K562 (cell line): ENCODE measurements at regions not wholly inside any gene's neighbourhood (a gene's known extent, or its start where the extent isn't known, plus 50 kb on each side); places are given as distances from the start of the nearest gene placed in this dataset.

ENCODE experiments used
- ATAC-seq: fragments of 200-7000 bp; cut with Tn5 transposase; 3 replicates; pipeline ENCODE4 v1.9.1; 2020; ENCODE audit warnings: moderate library complexity
- BruUV-seq: library from RNA; stranded (reverse); fragments of 400-500 nt; replicated peaks from 2 replicates; lab custom pipeline; 2021; lab: Mats Ljungman, UMichigan
- CTCF ChIA-PET: fragments of 300-600 bp; formaldehyde crosslinking; extraction: SDS; loops from one replicate; lab custom pipeline; 2021; ENCODE audit warnings: low intra/inter-chr PET ratio; lab: Yijun Ruan, JAX
- POLR2A ChIA-PET: fragments of 300-600, 350-650 bp; sonication (Branson Sonifier 250); formaldehyde crosslinking; extraction: SDS; loops from one replicate; lab custom pipeline; 2021; ENCODE audit warnings: antibody characterized with exemption, inconsistent platforms; lab: Yijun Ruan, JAX
- DNase-seq, 4 experiments: peaks; one replicate each; pipeline versions ENCODE4 v3.0.0 to v3.0.0-alpha.2; 2011 to 2018; ENCODE audit warnings: low spot score in 3 of 4, mixed read lengths in 3 of 4; ENCODE audit errors: extremely low read depth in 1 of 4
- FAIRE-seq: peaks from 2 replicates; lab custom pipeline; 2011; peaks lifted over from hg19 to GRCh38; lab: Jason Lieb, UNC
- H2AFZ ChIP-seq: 2 replicates; pipeline ENCODE4 v1.6.0; 2011; ENCODE audit warnings: low read depth, low read length, control low read depth, inconsistent platforms
- H3K27ac ChIP-seq: fragments of 200-600 bp; 3 replicates; pipeline ENCODE4 v1.8.0; 2011; ENCODE audit warnings: low read depth, mild to moderate bottlenecking, control low read depth, inconsistent platforms, low read length, moderate library complexity, mixed read lengths; ENCODE audit errors: extremely low read depth
- H3K27me3 ChIP-seq, 2 experiments: fragments of 300-600 bp in 1 of 2; 2 replicates in 1 of 2; 3 replicates in 1 of 2; pipeline versions ENCODE4 v1.6.0 to v1.8.0; 2011; ENCODE audit warnings: inconsistent platforms in 2 of 2, low read length in 2 of 2, mild to moderate bottlenecking in 1 of 2, mixed read lengths in 1 of 2, moderate library complexity in 1 of 2; ENCODE audit not compliant: control insufficient read depth in 2 of 2, insufficient read depth in 2 of 2
- H3K36me3 ChIP-seq: fragments of 300-600 bp; 3 replicates; pipeline ENCODE4 v1.8.0; 2011; ENCODE audit warnings: mild to moderate bottlenecking, low read length, inconsistent platforms; ENCODE audit not compliant: control insufficient read depth, insufficient read depth
- H3K4me1 ChIP-seq, 2 experiments: fragments of 200-600 bp in 1 of 2; replicated peaks in 1 of 2; 2 replicates in 1 of 2; 3 replicates in 1 of 2; pipeline versions ENCODE4 v1.5.1 to v1.8.0; 2011; ENCODE audit warnings: inconsistent platforms in 2 of 2, low read length in 2 of 2, mild to moderate bottlenecking in 1 of 2, mixed read lengths in 1 of 2, moderate library complexity in 1 of 2; ENCODE audit not compliant: control insufficient read depth in 2 of 2, insufficient read depth in 2 of 2
- H3K4me2 ChIP-seq: 2 replicates; pipeline ENCODE4 v1.6.1; 2011; ENCODE audit warnings: low read length, control low read depth, inconsistent platforms, mixed read lengths; ENCODE audit not compliant: insufficient read depth
- H3K4me3 ChIP-seq: fragments of 200-600 bp; sonication (generic), shearing (Covaris generic); 2 replicates; pipeline ENCODE4 v1.5.1; 2016; ENCODE audit warnings: control low read depth, inconsistent platforms
- H3K79me2 ChIP-seq: fragments of 200-600 bp; 3 replicates; pipeline ENCODE4 v1.8.0; 2011; ENCODE audit warnings: low read length, inconsistent platforms; ENCODE audit not compliant: control insufficient read depth, insufficient read depth
- H3K9ac ChIP-seq, 2 experiments: 2 replicates each; pipeline versions ENCODE4 v1.6.0 to v1.6.1; 2011; ENCODE audit warnings: low read depth in 2 of 2, low read length in 2 of 2, control low read depth in 1 of 2, inconsistent platforms in 1 of 2, mild to moderate bottlenecking in 1 of 2, mixed read lengths in 1 of 2; ENCODE audit not compliant: insufficient read depth in 1 of 2
- H3K9me1 ChIP-seq: one replicate; pipeline ENCODE4 v1.6.0; 2011; ENCODE audit warnings: inconsistent platforms, mild to moderate bottlenecking, low read length, moderate library complexity; ENCODE audit not compliant: control insufficient read depth, insufficient read depth
- H3K9me3 ChIP-seq: replicated peaks from 2 replicates; pipeline ENCODE4 v1.5.1; 2011; ENCODE audit warnings: low read depth, low read length, inconsistent platforms; ENCODE audit not compliant: control insufficient read depth, insufficient read depth
- H4K20me1 ChIP-seq: replicated peaks from 2 replicates; pipeline ENCODE4 v1.6.1; 2011; ENCODE audit warnings: low read length, inconsistent platforms, mixed read lengths; ENCODE audit not compliant: control insufficient read depth, insufficient read depth
- ATF3 ChIP-seq, 2 experiments: fragments of 450-650 bp in 1 of 2; sonication (generic) in 1 of 2; formaldehyde crosslinking in 1 of 2; IDR thresholded peaks in 1 of 2; conservative IDR thresholded peaks in 1 of 2; 2 replicates each; pipeline versions ENCODE4 v1.6.1 to v1.8.1; 2016 to 2023; ENCODE audit warnings: mild to moderate bottlenecking in 2 of 2, moderate library complexity in 2 of 2, inconsistent platforms in 1 of 2, missing genetic modification reagents in 1 of 2
- CEBPB ChIP-seq: fragments of 450-650 bp; IDR thresholded peaks from 2 replicates; pipeline ENCODE4 v1.6.1; 2016; ENCODE audit warnings: missing genetic modification characterization, missing compliant biosample characterization
- IRF9 ChIP-seq: fragments of 450-650 bp; IDR thresholded peaks from 2 replicates; pipeline ENCODE4 v1.6.1; 2016; ENCODE audit warnings: missing biosample characterization, missing genetic modification characterization
- KAT7 ChIP-seq: sonication (generic); formaldehyde crosslinking; IDR thresholded peaks from 2 replicates; pipeline ENCODE4 v1.8.0; 2022; ENCODE audit warnings: missing genetic modification reagents, mild to moderate bottlenecking, borderline replicate concordance
- PREB ChIP-seq: sonication (generic); formaldehyde crosslinking; IDR thresholded peaks from 2 replicates; pipeline ENCODE4 v1.8.1; 2023; ENCODE audit warnings: mild to moderate bottlenecking, missing genetic modification reagents
- SMAD3 ChIP-seq: fragments of 450-650 bp; formaldehyde crosslinking; conservative IDR thresholded peaks from 2 replicates; pipeline ENCODE4 v1.4.0; 2020; ENCODE audit warnings: mild to moderate bottlenecking
- SP2 ChIP-seq: IDR thresholded peaks from 2 replicates; pipeline ENCODE4 v1.6.1; 2011; ENCODE audit warnings: mild to moderate bottlenecking, low read depth, low read length, moderate library complexity; ENCODE audit not compliant: poor library complexity, severe bottlenecking; ENCODE audit errors: extremely low read depth
- TBP ChIP-seq: optimal IDR thresholded peaks from 2 replicates; pipeline ENCODE3; 2011; ENCODE audit warnings: low read depth, low read length, improper control_type of control experiment
- ZNF324 ChIP-seq: fragments of 250-450 bp; sonication (Bioruptor Pico); IDR thresholded peaks from 2 replicates; pipeline ENCODE4 v1.4.0; 2020; ENCODE audit warnings: mild to moderate bottlenecking
- ZNF764 ChIP-seq: fragments of 250-450 bp; sonication (Bioruptor Pico); IDR thresholded peaks from 2 replicates; pipeline ENCODE4 v1.4.0; 2020; ENCODE audit warnings: low read depth, mild to moderate bottlenecking, moderate library complexity
- WGBS: fragments of 100-300 bp; shearing (Covaris generic); methylation state at CpG from one replicate; pipeline ENCODE4 v1.1.6; 2016; ENCODE audit warnings: low coverage, mixed read lengths; ENCODE audit not compliant: insufficient coverage; ENCODE audit errors: missing lambda C conversion rate; 5-methylcytosine and 5-hydroxymethylcytosine counted together
- in situ Hi-C: fragments of 300-500 bp; cut with MboI; formaldehyde crosslinking; loops from 4 replicates; pipeline ENCODE4 v1.15.0; 2018; ENCODE audit warnings: inconsistent platforms, mixed read lengths
- intact Hi-C: fragments of 100-400 bp; cut with micrococcal nuclease; formaldehyde crosslinking; loops from 2 replicates; pipeline ENCODE4 v1.14.2; 2022

- intact Hi-C loops = no loop called here
- in situ Hi-C loops = no loop called here
- no peaks in the 10 kb centered on the region; the same call in 1 of the 2 replicates for H3K9me3 ChIP-seq
- BruUV-seq = no TSS peak
- TF ChIP-seq SMAD3 (CRISPR knock-in tag) (no peak), ZNF764 (CRISPR knock-in tag) (no peak), IRF9 (tag) (no peak), ZNF324 (no peak)
- ChIA-PET POLR2A (no interaction called here), CTCF (no interaction called here)
- H3K4me3 ChIP-seq = no peak overlapping the region
- H3K36me3 ChIP-seq = no peaks in the 10 kb centered on the region
- DNase-seq (no peak), ATAC-seq (no peak), FAIRE-seq (no peak)
- H3K9ac ChIP-seq = no peak overlapping the region
- no peaks in the 10 kb centered on the region for H3K79me2 ChIP-seq
- H3K27me3 ChIP-seq = no peaks in the 10 kb centered on the region
- H2AFZ ChIP-seq = no peak overlapping the region
- no peak overlapping the region for H3K27ac ChIP-seq
- H4K20me1 ChIP-seq = no peaks in the 10 kb centered on the region
- 2% methylated on average over 9 of the region's 9 CpGs for WGBS
- no peaks in the 10 kb centered on the region for H3K4me1 ChIP-seq
- H3K9me1 ChIP-seq = no peaks in the 10 kb centered on the region
- H3K4me2 ChIP-seq = no peak overlapping the region
Observed at GRCh38 chr1:81617308-81617967, 183.3 kb upstream of the ADGRL2 start.

GRCh38 chr1:81613803-81614202, 186.9 kb upstream of the ADGRL2 start:
- Histone ChIP-seq H3K9me1 (no peaks in the 10 kb centered on the region), H3K9ac (no peak overlapping the region), H3K79me2 (no peaks in the 10 kb centered on the region), H3K9me3 (no peaks in the 10 kb centered on the region; the same call in 1 of the 2 replicates), H4K20me1 (no peaks in the 10 kb centered on the region), H3K27me3 (no peaks in the 10 kb centered on the region), H3K27ac (no peak overlapping the region), H3K4me1 (no peaks in the 10 kb centered on the region), H3K4me2 (no peak overlapping the region), H2AFZ (no peak overlapping the region), H3K36me3 (no peaks in the 10 kb centered on the region), H3K4me3 (no peak overlapping the region)
- 2% methylated on average over 3 of the region's 3 CpGs for WGBS
- no peak for TF ChIP-seq CEBPB (tag)
- TF ChIP-seq ATF3 (IDR thresholded peaks at IDR 0.05) = no peak
- no peak for TF ChIP-seq ATF3 (CRISPR knock-in tag; conservative IDR thresholded peaks at IDR 0.05)
- TF ChIP-seq TBP = no peak
- TF ChIP-seq KAT7 (CRISPR knock-in tag) = no peak
- no peak for TF ChIP-seq PREB (CRISPR knock-in tag)
- no peak for TF ChIP-seq SP2
- in situ Hi-C loops = no loop called here
- POLR2A ChIA-PET = no interaction called here
- intact Hi-C loops = no loop called here
- ATAC-seq (no peak), DNase-seq (no peak), FAIRE-seq (no peak)
- BruUV-seq = no TSS peak
- CTCF ChIA-PET = no interaction called here
